K562 (cell line): ENCODE measurements at regions not wholly inside any gene's neighbourhood (a gene's known extent, or its start where the extent isn't known, plus 50 kb on each side); places are given as distances from the start of the nearest gene placed in this dataset.

Experiments
- ATAC-seq: fragments of 200-7000 bp; cut with Tn5 transposase; 3 replicates; pipeline ENCODE4 v1.9.1; 2020; ENCODE audit warnings: moderate library complexity
- BruUV-seq: library from RNA; stranded (reverse); fragments of 400-500 nt; replicated peaks from 2 replicates; lab custom pipeline; 2021; lab: Mats Ljungman, UMichigan
- CTCF ChIA-PET: fragments of 300-600 bp; formaldehyde crosslinking; extraction: SDS; loops from one replicate; lab custom pipeline; 2021; ENCODE audit warnings: low intra/inter-chr PET ratio; lab: Yijun Ruan, JAX
- POLR2A ChIA-PET: fragments of 300-600, 350-650 bp; sonication (Branson Sonifier 250); formaldehyde crosslinking; extraction: SDS; loops from one replicate; lab custom pipeline; 2021; ENCODE audit warnings: antibody characterized with exemption, inconsistent platforms; lab: Yijun Ruan, JAX
- DNase-seq, 4 experiments: peaks; one replicate each; pipeline versions ENCODE4 v3.0.0 to v3.0.0-alpha.2; 2011 to 2018; ENCODE audit warnings: low spot score in 3 of 4, mixed read lengths in 3 of 4; ENCODE audit errors: extremely low read depth in 1 of 4
- FAIRE-seq: peaks from 2 replicates; lab custom pipeline; 2011; peaks lifted over from hg19 to GRCh38; lab: Jason Lieb, UNC
- H2AFZ ChIP-seq: 2 replicates; pipeline ENCODE4 v1.6.0; 2011; ENCODE audit warnings: low read depth, low read length, control low read depth, inconsistent platforms
- H3K27ac ChIP-seq: fragments of 200-600 bp; 3 replicates; pipeline ENCODE4 v1.8.0; 2011; ENCODE audit warnings: low read depth, mild to moderate bottlenecking, control low read depth, inconsistent platforms, low read length, moderate library complexity, mixed read lengths; ENCODE audit errors: extremely low read depth
- H3K27me3 ChIP-seq, 2 experiments: fragments of 300-600 bp in 1 of 2; 2 replicates in 1 of 2; 3 replicates in 1 of 2; pipeline versions ENCODE4 v1.6.0 to v1.8.0; 2011; ENCODE audit warnings: inconsistent platforms in 2 of 2, low read length in 2 of 2, mild to moderate bottlenecking in 1 of 2, mixed read lengths in 1 of 2, moderate library complexity in 1 of 2; ENCODE audit not compliant: control insufficient read depth in 2 of 2, insufficient read depth in 2 of 2
- H3K36me3 ChIP-seq: fragments of 300-600 bp; 3 replicates; pipeline ENCODE4 v1.8.0; 2011; ENCODE audit warnings: mild to moderate bottlenecking, low read length, inconsistent platforms; ENCODE audit not compliant: control insufficient read depth, insufficient read depth
- H3K4me1 ChIP-seq, 2 experiments: fragments of 200-600 bp in 1 of 2; replicated peaks in 1 of 2; 2 replicates in 1 of 2; 3 replicates in 1 of 2; pipeline versions ENCODE4 v1.5.1 to v1.8.0; 2011; ENCODE audit warnings: inconsistent platforms in 2 of 2, low read length in 2 of 2, mild to moderate bottlenecking in 1 of 2, mixed read lengths in 1 of 2, moderate library complexity in 1 of 2; ENCODE audit not compliant: control insufficient read depth in 2 of 2, insufficient read depth in 2 of 2
- H3K4me2 ChIP-seq: 2 replicates; pipeline ENCODE4 v1.6.1; 2011; ENCODE audit warnings: low read length, control low read depth, inconsistent platforms, mixed read lengths; ENCODE audit not compliant: insufficient read depth
- H3K4me3 ChIP-seq: fragments of 200-600 bp; sonication (generic), shearing (Covaris generic); 2 replicates; pipeline ENCODE4 v1.5.1; 2016; ENCODE audit warnings: control low read depth, inconsistent platforms
- H3K79me2 ChIP-seq: fragments of 200-600 bp; 3 replicates; pipeline ENCODE4 v1.8.0; 2011; ENCODE audit warnings: low read length, inconsistent platforms; ENCODE audit not compliant: control insufficient read depth, insufficient read depth
- H3K9ac ChIP-seq, 2 experiments: 2 replicates each; pipeline versions ENCODE4 v1.6.0 to v1.6.1; 2011; ENCODE audit warnings: low read depth in 2 of 2, low read length in 2 of 2, control low read depth in 1 of 2, inconsistent platforms in 1 of 2, mild to moderate bottlenecking in 1 of 2, mixed read lengths in 1 of 2; ENCODE audit not compliant: insufficient read depth in 1 of 2
- H3K9me1 ChIP-seq: one replicate; pipeline ENCODE4 v1.6.0; 2011; ENCODE audit warnings: inconsistent platforms, mild to moderate bottlenecking, low read length, moderate library complexity; ENCODE audit not compliant: control insufficient read depth, insufficient read depth
- H3K9me3 ChIP-seq: replicated peaks from 2 replicates; pipeline ENCODE4 v1.5.1; 2011; ENCODE audit warnings: low read depth, low read length, inconsistent platforms; ENCODE audit not compliant: control insufficient read depth, insufficient read depth
- H4K20me1 ChIP-seq: replicated peaks from 2 replicates; pipeline ENCODE4 v1.6.1; 2011; ENCODE audit warnings: low read length, inconsistent platforms, mixed read lengths; ENCODE audit not compliant: control insufficient read depth, insufficient read depth
- BCLAF1 ChIP-seq, 2 experiments: fragments of 450-650 bp in 1 of 2; IDR thresholded peaks; 2 replicates each; pipeline ENCODE4 v1.6.1; 2011 to 2017; ENCODE audit warnings: low read depth in 2 of 2, antibody characterized with exemption in 1 of 2, borderline replicate concordance in 1 of 2, low read length in 1 of 2, mild to moderate bottlenecking in 1 of 2, mixed read lengths in 1 of 2; ENCODE audit not compliant: control insufficient read depth in 1 of 2
- CAMTA2 ChIP-seq: fragments of 250-450 bp; sonication (Bioruptor Pico); conservative IDR thresholded peaks from 2 replicates; pipeline ENCODE4 v1.5.1; 2022
- CBFA2T2 ChIP-seq: fragments of 450-650 bp; conservative IDR thresholded peaks from 2 replicates; pipeline ENCODE4 v1.6.1; 2017; ENCODE audit warnings: mild to moderate bottlenecking
- CLOCK ChIP-seq: fragments of 250-450 bp; sonication (Bioruptor Pico); IDR thresholded peaks from 2 replicates; pipeline ENCODE4 v1.4.0; 2020; ENCODE audit warnings: mild to moderate bottlenecking, moderate library complexity, borderline replicate concordance
- GATA2 ChIP-seq: sonication (generic); formaldehyde crosslinking; IDR thresholded peaks from 2 replicates; pipeline ENCODE4 v1.4.0; 2020; ENCODE audit warnings: mild to moderate bottlenecking, missing genetic modification reagents
- HNRNPH1 ChIP-seq: fragments of 200-400 bp; formaldehyde crosslinking; optimal IDR thresholded peaks from 2 replicates; pipeline ENCODE3; 2017; ENCODE audit warnings: low read depth, mild to moderate bottlenecking, low read length, moderate library complexity
- PHB2 ChIP-seq: fragments of 450-650 bp; IDR thresholded peaks from 2 replicates; pipeline ENCODE4 v1.6.1; 2017; ENCODE audit warnings: low read depth
- RBM39 ChIP-seq: fragments of 200-400 bp; formaldehyde crosslinking; optimal IDR thresholded peaks from 2 replicates; pipeline ENCODE3; 2018; ENCODE audit warnings: low read depth, low read length
- SIN3B ChIP-seq: fragments of 450-650 bp; IDR thresholded peaks from 2 replicates; pipeline ENCODE4 v1.6.1; 2017; ENCODE audit warnings: low read depth, mild to moderate bottlenecking, moderate library complexity
- SMAD2 ChIP-seq: fragments of 150-350 bp; IDR thresholded peaks from 2 replicates; pipeline ENCODE4 v1.6.1; 2014; ENCODE audit warnings: low read depth, mild to moderate bottlenecking, low read length
- ZNF124 ChIP-seq: sonication (generic); formaldehyde crosslinking; IDR thresholded peaks from 2 replicates; pipeline ENCODE4 v1.8.1; 2022; ENCODE audit warnings: missing genetic modification reagents
- ZNF217 ChIP-seq: sonication (generic); formaldehyde crosslinking; IDR thresholded peaks from 2 replicates; pipeline ENCODE4 v1.8.0; 2022; ENCODE audit warnings: mild to moderate bottlenecking, missing genetic modification reagents
- ZNF354B ChIP-seq: fragments of 250-450 bp; sonication (Bioruptor Pico); IDR thresholded peaks from 2 replicates; pipeline ENCODE4 v1.4.0; 2020
- ZZZ3 ChIP-seq: fragments of 450-650 bp; IDR thresholded peaks from 2 replicates; pipeline ENCODE4 v1.6.1; 2016; ENCODE audit warnings: antibody characterized with exemption, mild to moderate bottlenecking, moderate library complexity
- WGBS: fragments of 100-300 bp; shearing (Covaris generic); methylation state at CpG from one replicate; pipeline ENCODE4 v1.1.6; 2016; ENCODE audit warnings: low coverage, mixed read lengths; ENCODE audit not compliant: insufficient coverage; ENCODE audit errors: missing lambda C conversion rate; 5-methylcytosine and 5-hydroxymethylcytosine counted together
- in situ Hi-C: fragments of 300-500 bp; cut with MboI; formaldehyde crosslinking; loops from 4 replicates; pipeline ENCODE4 v1.15.0; 2018; ENCODE audit warnings: inconsistent platforms, mixed read lengths
- intact Hi-C: fragments of 100-400 bp; cut with micrococcal nuclease; formaldehyde crosslinking; loops from 2 replicates; pipeline ENCODE4 v1.14.2; 2022
- TF ChIP-seq, protein P1 (sequence below): fragments of 450-650 bp; IDR thresholded peaks from 2 replicates; pipeline ENCODE4 v1.6.1; 2016; ENCODE audit warnings: antibody characterized with exemption
- TF ChIP-seq, protein P2 (sequence below): fragments of 250-450 bp; sonication (Bioruptor Pico); IDR thresholded peaks from 2 replicates; pipeline ENCODE4 v1.4.0; 2020; ENCODE audit warnings: mild to moderate bottlenecking, moderate library complexity

GRCh38 chr11:67731583-67731982, 57.2 kb upstream of the ALDH3B2 start:
- Histone ChIP-seq H3K27me3 (peaks cover 3 to 16% of the 10 kb centered on the region in 2 experiments; a peak in 3 of 5 replicates), H3K27ac (no peak overlapping the region), H3K4me2 (no peak overlapping the region), H2AFZ (no peak overlapping the region), H3K4me1 (peaks cover 0 to 6% of the 10 kb centered on the region in 2 experiments; a peak in 1 of 5 replicates), H3K4me3 (no peak overlapping the region), H3K9me3 (no peaks in the 10 kb centered on the region), H4K20me1 (no peaks in the 10 kb centered on the region), H3K36me3 (no peaks in the 10 kb centered on the region), H3K79me2 (no peaks in the 10 kb centered on the region), H3K9ac (no peak overlapping the region), H3K9me1 (no peaks in the 10 kb centered on the region)
- POLR2A ChIA-PET, result no interaction called here
- in situ Hi-C loops, result no loop called here
- ATAC-seq, result no peak
- BruUV-seq, result no TSS peak
- WGBS, result 21% methylated on average over 8 of the region's 14 CpGs
- FAIRE-seq, result no peak
- intact Hi-C loops, result no loop called here
- DNase-seq, result peak in 1 of 4 experiments; percentile 7
- CTCF ChIA-PET, result no interaction called here
- TF ChIP-seq PHB2 (no peak), RBM39 (no peak), SIN3B (no peak), CBFA2T2 (no peak), BCLAF1 (IDR thresholded peaks at IDR 0.05; ENCODE audit: borderline replicate concordance in 1 of 2, control insufficient read depth in 1 of 2, low read depth in 2 of 2, low read length in 1 of 2) (no peak), CLOCK (no peak), SMAD2 (no peak), ZNF124 (CRISPR knock-in tag) (no peak), HNRNPH1 (no peak), CAMTA2 (CRISPR knock-in tag) (no peak), GATA2 (CRISPR knock-in tag) (no peak), ZZZ3 (no peak), ZNF217 (no peak), ZNF354B (CRISPR knock-in tag) (no peak)
- TF ChIP-seq, protein P1, sequence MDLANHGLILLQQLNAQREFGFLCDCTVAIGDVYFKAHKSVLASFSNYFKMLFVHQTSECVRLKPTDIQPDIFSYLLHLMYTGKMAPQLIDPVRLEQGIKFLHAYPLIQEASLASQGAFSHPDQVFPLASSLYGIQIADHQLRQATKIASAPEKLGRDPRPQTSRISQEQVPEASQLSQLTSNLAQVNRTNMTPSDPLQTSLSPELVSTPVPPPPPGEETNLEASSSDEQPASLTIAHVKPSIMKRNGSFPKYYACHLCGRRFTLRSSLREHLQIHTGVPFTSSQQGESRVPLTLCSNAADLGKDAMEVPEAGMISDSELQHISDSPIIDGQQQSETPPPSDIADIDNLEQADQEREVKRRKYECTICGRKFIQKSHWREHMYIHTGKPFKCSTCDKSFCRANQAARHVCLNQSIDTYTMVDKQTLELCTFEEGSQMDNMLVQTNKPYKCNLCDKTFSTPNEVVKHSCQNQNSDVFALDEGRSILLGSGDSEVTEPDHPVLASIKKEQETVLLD, result no peak
- TF ChIP-seq, protein P2, sequence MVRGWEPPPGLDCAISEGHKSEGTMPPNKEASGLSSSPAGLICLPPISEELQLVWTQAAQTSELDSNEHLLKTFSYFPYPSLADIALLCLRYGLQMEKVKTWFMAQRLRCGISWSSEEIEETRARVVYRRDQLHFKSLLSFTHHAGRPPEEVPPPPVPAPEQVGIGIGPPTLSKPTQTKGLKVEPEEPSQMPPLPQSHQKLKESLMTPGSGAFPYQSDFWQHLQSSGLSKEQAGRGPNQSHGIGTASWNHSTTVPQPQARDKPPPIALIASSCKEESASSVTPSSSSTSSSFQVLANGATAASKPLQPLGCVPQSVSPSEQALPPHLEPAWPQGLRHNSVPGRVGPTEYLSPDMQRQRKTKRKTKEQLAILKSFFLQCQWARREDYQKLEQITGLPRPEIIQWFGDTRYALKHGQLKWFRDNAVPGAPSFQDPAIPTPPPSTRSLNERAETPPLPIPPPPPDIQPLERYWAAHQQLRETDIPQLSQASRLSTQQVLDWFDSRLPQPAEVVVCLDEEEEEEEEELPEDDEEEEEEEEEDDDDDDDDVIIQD (CRISPR knock-in tag), result no peak
